Upper lobe of left lung (tissue), 6 donors: ENCODE measurements at regions not wholly inside any gene's neighbourhood (a gene's known extent, or its start where the extent isn't known, plus 50 kb on each side); places are given as distances from the start of the nearest gene placed in this dataset.
A peak's percentile ranks its signal among the peaks of the same experiment; 100 is the strongest.

Experiments used
- ATAC-seq, 2 donors: fragments of 200-7000 bp; cut with Tn5 transposase; one replicate each; pipeline ENCODE4 v1.9.1; 2022; ENCODE audit warnings: mild to moderate bottlenecking in 2 of 2, moderate library complexity in 2 of 2; ENCODE audit not compliant: low FRiP score in 2 of 2
- DNase-seq, 2 donors: peaks; one replicate each; pipeline ENCODE4 v3.0.0-alpha.2; 2019 to 2020
- H3K27ac ChIP-seq, 4 donors: fragments of 200-600 bp; sonication (generic); one replicate each; pipeline ENCODE4 v1.5.1; 2016 to 2019
- H3K27me3 ChIP-seq, 4 donors: fragments of 200-600 bp; sonication (generic); one replicate each; pipeline ENCODE4 v1.5.1; 2017 to 2019
- H3K36me3 ChIP-seq, 4 donors: fragments of 200-600 bp; sonication (generic); one replicate each; pipeline ENCODE4 v1.5.1; 2016 to 2019
- H3K4me1 ChIP-seq, 4 donors: fragments of 200-600 bp; sonication (generic); one replicate each; pipeline ENCODE4 v1.5.1; 2018 to 2019
- H3K4me3 ChIP-seq, 4 donors: fragments of 200-600 bp; sonication (generic); one replicate each; pipeline ENCODE4 v1.5.1; 2017 to 2019; ENCODE audit warnings: mild to moderate bottlenecking in 2 of 4, moderate library complexity in 1 of 4
- H3K9me3 ChIP-seq, 4 donors: fragments of 200-600 bp; sonication (generic); one replicate each; pipeline ENCODE4 v1.5.1; 2018 to 2019
- CTCF ChIP-seq, 6 experiments: fragments of 450-650 bp in 4 of 6; fragments of 200-600 bp in 2 of 6; sonication (generic) in 2 of 6; IDR thresholded peaks; one replicate each; pipeline ENCODE4 v1.5.1; 2016 to 2019; ENCODE audit warnings: antibody characterized with exemption in 6 of 6
- EP300 ChIP-seq, 4 donors: sonication (generic); formaldehyde crosslinking; IDR thresholded peaks; one replicate each; pipeline ENCODE4 v1.5.1; 2017; ENCODE audit warnings: antibody characterized with exemption in 4 of 4, control low read depth in 2 of 4
- POLR2A ChIP-seq, 4 donors: fragments of 450-650 bp; IDR thresholded peaks; one replicate each; pipeline ENCODE4 v1.5.1; 2016 to 2017; ENCODE audit warnings: antibody characterized with exemption in 4 of 4, mild to moderate bottlenecking in 2 of 4
- POLR2AphosphoS5 ChIP-seq, 2 donors: sonication (generic); formaldehyde crosslinking; IDR thresholded peaks; one replicate each; pipeline ENCODE4 v1.5.1; 2017; ENCODE audit warnings: antibody characterized with exemption in 2 of 2
- WGBS, 2 donors: methylation state at CpG; one replicate each; pipeline ENCODE4 v1.1.5; 2017 to 2018; 5-methylcytosine and 5-hydroxymethylcytosine counted together
- donor health status: DM: no; HTN: no; CAD: no; lungs with moderate emphysema.
- donor health status: DM: no; HTN: yes; CAD: no; lungs with severe emphysema.

- no peak for ATAC-seq
- H3K9me3 ChIP-seq, result peaks cover 0 to 5% (median 0%) of the 10 kb centered on the region in 4 donors
- no peak overlapping the region for H3K4me3 ChIP-seq
- H3K27me3 ChIP-seq, result no peaks in the 10 kb centered on the region
- DNase-seq, result no peak
- H3K4me1 ChIP-seq, result no peaks in the 10 kb centered on the region
- TF ChIP-seq CTCF (IDR thresholded peaks at IDR 0.05) (no peak), POLR2AphosphoS5 (IDR thresholded peaks at IDR 0.05) (no peak), POLR2A (IDR thresholded peaks at IDR 0.05) (no peak), EP300 (IDR thresholded peaks at IDR 0.05) (no peak)
- H3K36me3 ChIP-seq, result no peaks in the 10 kb centered on the region
- no peak overlapping the region for H3K27ac ChIP-seq
These were observed 1073.5 kb downstream of the NAALADL2 start for GRCh38 chr3:175932586-175932985.

GRCh38 chr3:175919133-175919532, 1060.0 kb downstream of the NAALADL2 start:
- H3K4me1 ChIP-seq, result no peaks in the 10 kb centered on the region
- H3K9me3 ChIP-seq, result peaks cover 0 to 12% (median 2%) of the 10 kb centered on the region in 4 donors
- H3K36me3 ChIP-seq, result no peaks in the 10 kb centered on the region
- no peaks in the 10 kb centered on the region for H3K27me3 ChIP-seq
- ATAC-seq (no peak), DNase-seq (no peak)
- no peak overlapping the region for H3K4me3 ChIP-seq
- no peak overlapping the region for H3K27ac ChIP-seq
- TF ChIP-seq CTCF (IDR thresholded peaks at IDR 0.05), result no peak
- TF ChIP-seq EP300 (IDR thresholded peaks at IDR 0.05), result no peak
- TF ChIP-seq POLR2A (IDR thresholded peaks at IDR 0.05), result no peak
- no peak for TF ChIP-seq POLR2AphosphoS5 (IDR thresholded peaks at IDR 0.05)

- no peak for DNase-seq
- ATAC-seq, result peak in 1 of 2 donors; percentile 77
- no peak for TF ChIP-seq CTCF (IDR thresholded peaks at IDR 0.05)
- TF ChIP-seq POLR2A (IDR thresholded peaks at IDR 0.05), result no peak
- no peak for TF ChIP-seq POLR2AphosphoS5 (IDR thresholded peaks at IDR 0.05)
- TF ChIP-seq EP300 (IDR thresholded peaks at IDR 0.05), result no peak
- H3K9me3 ChIP-seq, result peaks cover 0 to 12% (median 2%) of the 10 kb centered on the region in 4 donors
- 68 to 76% methylated on average over 4 of the region's 4 CpGs for WGBS, 2 donors
- H3K4me3 ChIP-seq, result no peak overlapping the region
- H3K4me1 ChIP-seq, result no peaks in the 10 kb centered on the region
- no peak overlapping the region for H3K27ac ChIP-seq
- no peaks in the 10 kb centered on the region for H3K27me3 ChIP-seq
- no peaks in the 10 kb centered on the region for H3K36me3 ChIP-seq
These were observed 1057.2 kb downstream of the NAALADL2 start for GRCh38 chr3:175916191-175916934.

- no peaks in the 10 kb centered on the region for H3K36me3 ChIP-seq
- DNase-seq (no peak), ATAC-seq (no peak)
- H3K27me3 ChIP-seq, result no peaks in the 10 kb centered on the region
- H3K27ac ChIP-seq, result no peak overlapping the region
- H3K4me1 ChIP-seq, result no peaks in the 10 kb centered on the region
- TF ChIP-seq POLR2AphosphoS5 (IDR thresholded peaks at IDR 0.05) (no peak), POLR2A (IDR thresholded peaks at IDR 0.05) (no peak), EP300 (IDR thresholded peaks at IDR 0.05) (no peak), CTCF (IDR thresholded peaks at IDR 0.05) (no peak)
- H3K4me3 ChIP-seq, result no peak overlapping the region
- H3K9me3 ChIP-seq, result peaks cover 0 to 12% (median 2%) of the 10 kb centered on the region in 4 donors
These were observed 1055.7 kb downstream of the NAALADL2 start for GRCh38 chr3:175914785-175915184.

GRCh38 chr3:175913286-175913685, 1054.2 kb downstream of the NAALADL2 start:
- no peak for DNase-seq
- H3K27ac ChIP-seq, result no peak overlapping the region
- no peaks in the 10 kb centered on the region for H3K4me1 ChIP-seq
- no peak overlapping the region for H3K4me3 ChIP-seq
- no peak for TF ChIP-seq EP300 (IDR thresholded peaks at IDR 0.05)
- no peak for TF ChIP-seq POLR2A (IDR thresholded peaks at IDR 0.05)
- TF ChIP-seq POLR2AphosphoS5 (IDR thresholded peaks at IDR 0.05), result no peak
- no peak for TF ChIP-seq CTCF (IDR thresholded peaks at IDR 0.05)
- no peak for ATAC-seq
- no peaks in the 10 kb centered on the region for H3K9me3 ChIP-seq
- no peaks in the 10 kb centered on the region for H3K36me3 ChIP-seq
- no peaks in the 10 kb centered on the region for H3K27me3 ChIP-seq
- WGBS, 2 donors, result 70 to 74% methylated on average over 3 of the region's 3 CpGs
